HS-5 (cell line): ENCODE measurements at regions not wholly inside any gene's neighbourhood (a gene's known extent, or its start where the extent isn't known, plus 50 kb on each side); places are given as distances from the start of the nearest gene placed in this dataset.

Experiments used
- DNase-seq: peaks from one replicate; pipeline ENCODE4 v3.0.0-alpha.2; 2012; ENCODE audit warnings: low read depth

DNA sequence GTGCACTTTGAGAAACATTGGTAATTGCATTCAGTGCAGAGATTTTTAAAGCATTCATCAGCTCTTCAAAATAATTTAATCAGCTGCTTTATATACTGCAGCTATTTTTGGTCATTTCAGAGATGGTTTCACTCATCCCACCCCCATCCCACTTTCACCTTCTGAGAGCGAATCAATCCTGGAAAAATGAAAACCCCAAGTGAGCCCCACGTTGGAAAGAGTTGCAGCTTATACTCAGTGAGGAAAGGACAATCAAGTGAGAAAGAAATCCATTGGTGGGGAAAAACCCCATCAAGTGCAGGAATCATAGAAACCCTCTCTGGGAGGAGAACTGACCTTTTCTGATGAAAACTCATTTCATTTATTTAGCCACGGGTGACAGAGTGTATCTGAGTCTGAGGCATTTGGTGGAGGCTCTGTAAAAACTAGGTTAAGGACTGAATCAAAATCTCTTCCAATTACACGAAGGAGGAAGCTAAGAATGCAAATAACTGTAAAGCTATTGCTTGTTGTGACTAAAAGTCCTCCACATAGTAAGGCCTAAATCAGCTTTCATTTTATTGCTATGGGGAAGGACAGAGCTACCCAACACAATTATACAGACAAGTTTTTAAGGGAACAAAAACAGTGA is 240.4 kb upstream of the PGRMC2 start:
- DNase-seq = no peak

DNA sequence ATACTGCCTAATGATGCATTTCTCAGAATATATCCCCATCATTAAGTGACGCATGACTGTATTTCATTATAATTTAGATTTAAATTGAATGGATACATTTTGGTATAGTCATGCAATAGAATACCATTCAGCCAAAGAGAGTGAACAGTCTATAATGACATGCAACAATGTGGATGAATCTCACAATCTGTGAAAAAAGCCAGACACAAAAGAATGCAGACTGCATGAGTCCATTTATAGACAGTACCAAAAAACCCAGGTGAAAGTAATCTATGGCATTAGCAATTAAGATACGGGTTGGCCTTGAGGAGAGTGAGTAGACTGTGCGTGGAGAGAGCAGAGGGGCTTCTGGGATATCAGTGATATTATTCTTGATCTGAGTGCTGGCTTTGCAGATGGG is 239.7 kb upstream of the PGRMC2 start:
- DNase-seq = no peak

DNA sequence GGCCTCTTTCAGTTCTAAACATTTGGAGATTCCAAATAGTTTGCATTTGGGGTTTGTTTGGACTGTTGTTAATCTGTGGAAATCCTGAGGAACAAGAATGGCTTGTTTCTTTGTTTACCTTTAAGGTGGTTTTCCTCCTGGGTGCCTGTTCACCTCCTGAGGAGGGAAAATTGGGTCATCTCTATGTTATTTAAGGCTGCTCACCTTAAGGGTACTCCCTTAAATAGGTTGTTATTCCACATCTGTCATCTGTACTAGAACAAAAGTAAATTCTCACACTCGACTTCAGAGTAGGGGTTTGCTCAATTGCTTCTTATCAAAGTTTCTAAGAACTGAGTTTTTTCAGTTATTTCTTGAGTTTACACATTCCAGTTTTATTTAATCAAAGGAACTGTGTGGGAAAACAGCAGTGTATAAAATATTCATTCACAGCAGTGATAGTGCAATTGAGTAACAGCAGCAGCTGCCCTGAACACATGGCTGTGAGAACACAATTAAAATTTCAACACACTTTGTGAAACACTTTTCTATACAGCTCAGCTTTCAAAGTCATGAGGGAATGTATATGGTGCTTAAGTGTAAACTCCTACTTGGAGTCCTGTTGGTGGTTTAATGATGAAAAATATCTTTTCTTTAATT is 238.5 kb upstream of the PGRMC2 start:
- DNase-seq = no peak

DNA sequence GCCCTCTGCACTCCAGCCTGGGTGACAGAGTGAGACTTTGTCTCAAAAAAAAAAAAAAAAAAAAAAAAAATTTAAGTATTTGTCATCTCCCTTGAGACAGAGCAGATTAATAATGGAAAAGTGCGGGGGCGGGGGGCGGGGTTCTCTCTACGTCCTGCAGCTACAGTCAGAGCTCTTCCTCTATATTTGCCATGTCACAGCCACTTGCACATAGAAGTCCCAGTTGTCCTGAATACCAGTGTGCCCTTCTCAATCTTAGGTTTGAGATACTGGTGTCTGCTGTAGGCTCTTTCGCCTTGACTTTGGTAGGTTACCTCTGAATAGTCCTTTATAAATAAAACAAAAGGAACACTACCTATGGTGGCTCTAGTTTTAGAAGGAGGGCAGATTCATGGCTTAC is 237.8 kb upstream of the PGRMC2 start:
- DNase-seq = no peak

DNA sequence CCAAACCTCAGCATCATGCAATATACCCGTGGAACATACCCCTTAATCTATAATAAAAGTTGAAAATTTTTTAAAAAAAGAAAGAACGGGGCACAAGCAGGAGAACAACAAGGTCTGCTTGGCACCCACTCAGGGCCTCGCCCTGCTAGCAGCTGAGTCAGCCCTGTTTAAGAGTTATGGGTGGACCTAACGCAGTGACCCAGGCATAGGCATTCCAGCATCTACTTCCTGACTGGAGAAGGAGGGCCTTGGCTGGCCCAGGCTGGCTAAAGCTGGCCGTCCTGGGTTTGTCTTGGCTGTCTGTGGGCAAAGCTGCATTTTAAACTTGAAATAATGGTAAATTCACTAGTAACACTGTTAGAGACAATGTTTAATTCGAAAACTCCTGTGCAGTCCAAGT is 236.7 kb upstream of the PGRMC2 start:
- DNase-seq = no peak

DNA sequence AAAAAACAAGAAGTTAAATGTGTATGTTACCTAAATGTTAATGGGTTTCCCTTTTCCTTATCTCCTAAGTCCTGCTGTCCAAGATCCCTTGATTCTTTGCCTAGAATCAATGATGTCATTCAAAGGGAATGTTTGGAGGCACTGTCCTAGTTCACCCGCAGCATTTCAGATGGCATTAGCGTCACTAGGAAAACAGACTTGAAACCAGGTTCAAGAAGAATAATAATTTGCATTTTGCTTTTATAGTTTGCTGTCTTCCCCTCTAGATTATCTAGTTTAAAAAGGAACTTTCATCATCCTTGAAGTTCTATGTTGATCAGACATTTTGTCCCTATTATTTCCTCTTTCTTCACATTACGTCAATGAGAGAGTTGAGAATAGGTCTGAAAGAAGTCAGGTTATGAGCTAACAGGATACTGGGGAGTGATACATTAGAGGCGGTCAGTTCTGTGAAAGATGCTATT is 234.1 kb upstream of the PGRMC2 start:
- no peak for DNase-seq

DNA sequence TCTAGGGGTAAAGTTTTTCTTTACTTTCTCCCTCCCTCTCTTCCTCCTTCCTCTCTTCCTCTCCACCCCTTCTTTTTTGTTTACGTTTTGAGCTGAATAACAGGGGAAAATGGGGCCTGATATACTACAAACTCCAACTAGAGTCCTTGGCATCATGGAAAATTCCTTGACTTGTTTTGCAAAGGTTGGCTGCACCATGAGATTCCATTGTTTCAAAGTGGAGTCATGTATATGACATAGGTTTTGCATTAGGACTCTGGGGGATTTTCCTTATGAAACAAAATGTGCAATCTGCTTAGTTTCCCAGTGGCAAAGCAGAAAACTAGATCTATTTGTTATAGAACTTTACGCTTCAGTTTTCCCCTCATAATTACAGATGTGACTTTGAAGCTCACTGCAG is 233.5 kb upstream of the PGRMC2 start:
- DNase-seq = no peak

DNA sequence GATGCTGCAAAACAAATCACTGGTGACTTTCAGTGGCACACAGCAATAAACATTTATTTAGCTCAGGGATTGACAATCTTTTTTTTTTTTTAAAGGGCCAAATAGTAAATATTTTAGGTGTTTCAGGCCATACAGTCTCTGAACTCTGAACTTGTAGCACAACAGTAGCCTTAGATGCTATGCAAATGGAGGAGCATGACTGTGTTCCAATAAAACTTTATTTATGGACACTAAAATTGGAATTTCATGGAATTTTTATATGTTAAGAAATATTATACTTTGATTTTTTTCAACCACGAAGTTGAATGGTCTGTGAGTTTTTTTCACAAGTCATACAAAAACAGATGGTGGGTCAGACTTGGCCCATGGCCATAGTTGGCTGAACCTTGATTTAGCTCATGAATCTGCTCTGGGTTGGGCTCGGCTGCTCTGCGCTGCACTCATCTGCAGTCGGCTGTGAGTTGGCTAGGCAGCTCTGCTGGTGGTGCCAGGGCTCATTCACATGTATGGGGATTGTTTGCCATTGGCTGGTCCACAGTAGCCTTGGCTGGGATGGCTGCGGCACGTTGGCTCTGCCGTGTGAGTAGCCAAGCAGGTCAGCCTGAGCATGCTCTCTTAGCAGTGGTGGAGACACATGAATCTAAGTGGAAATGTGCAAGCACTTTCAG is 231.7 kb upstream of the PGRMC2 start:
- DNase-seq = no peak

DNA sequence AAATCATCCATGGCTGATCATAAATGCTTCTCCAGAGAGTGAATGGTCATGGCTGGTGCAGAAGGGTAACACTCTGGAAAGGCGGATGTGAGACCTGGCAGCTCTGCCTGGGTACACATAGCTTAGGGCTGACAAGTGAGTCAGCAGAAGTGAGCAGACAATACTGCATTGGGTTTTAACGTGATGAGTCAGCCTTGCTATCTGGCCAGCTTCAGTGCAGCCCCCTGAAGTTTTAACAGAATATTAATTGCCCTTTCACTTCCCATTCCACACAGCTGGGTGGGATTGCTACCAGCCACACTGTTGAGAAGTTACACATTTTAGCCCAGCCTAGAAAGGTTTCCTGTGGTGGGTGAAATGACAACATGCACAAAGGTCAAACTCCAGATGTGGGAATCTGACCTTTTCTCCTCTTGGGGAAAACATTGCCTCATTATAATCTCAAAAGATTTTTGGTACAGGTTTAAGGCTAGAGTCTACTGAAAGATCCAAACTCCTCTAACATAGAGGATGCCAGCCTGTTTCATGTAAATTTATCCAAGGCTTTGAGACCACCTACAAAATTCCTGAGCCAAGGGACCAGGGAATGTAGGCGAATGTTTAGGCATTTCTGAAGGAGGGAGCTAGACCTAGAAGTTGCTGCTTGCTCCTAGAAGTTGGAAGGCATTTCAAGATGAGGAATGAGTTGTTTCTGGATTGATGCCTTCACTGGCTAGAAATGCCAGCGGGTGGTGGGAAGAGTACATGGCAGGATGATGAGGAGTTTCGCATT is 230.3 kb upstream of the PGRMC2 start:
- peak; percentile 95 for DNase-seq

DNA sequence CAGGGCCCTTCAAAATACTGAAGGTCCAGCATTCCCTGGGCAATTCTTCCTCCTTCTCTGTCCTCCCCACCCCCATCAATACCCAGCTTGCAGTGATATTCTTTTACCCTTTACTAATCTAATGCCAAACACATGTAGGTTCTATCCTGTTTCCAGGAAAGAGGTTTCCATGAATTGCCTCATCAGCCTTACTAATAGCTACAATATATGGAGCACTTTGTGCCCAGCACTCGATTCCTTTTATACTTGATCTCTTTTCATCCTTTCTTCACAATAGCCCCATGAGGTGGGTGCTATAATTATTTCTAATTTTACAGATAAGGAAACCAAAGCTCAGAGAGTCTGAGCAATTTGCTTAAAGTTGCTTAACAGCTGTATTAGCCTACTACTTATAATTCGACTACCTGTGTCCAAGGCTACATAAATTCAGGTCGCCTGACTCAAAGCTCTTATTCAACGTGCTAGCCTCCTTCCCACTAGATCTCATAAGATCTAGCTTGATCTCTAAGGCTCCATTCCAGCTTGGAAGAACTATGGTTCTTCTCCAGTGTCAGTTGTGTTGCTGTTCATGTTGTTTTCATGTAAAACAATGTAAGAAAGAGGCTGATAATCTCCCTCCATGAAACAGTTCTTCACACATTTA is 229.6 kb upstream of the PGRMC2 start:
- peak; percentile 58 for DNase-seq

DNA sequence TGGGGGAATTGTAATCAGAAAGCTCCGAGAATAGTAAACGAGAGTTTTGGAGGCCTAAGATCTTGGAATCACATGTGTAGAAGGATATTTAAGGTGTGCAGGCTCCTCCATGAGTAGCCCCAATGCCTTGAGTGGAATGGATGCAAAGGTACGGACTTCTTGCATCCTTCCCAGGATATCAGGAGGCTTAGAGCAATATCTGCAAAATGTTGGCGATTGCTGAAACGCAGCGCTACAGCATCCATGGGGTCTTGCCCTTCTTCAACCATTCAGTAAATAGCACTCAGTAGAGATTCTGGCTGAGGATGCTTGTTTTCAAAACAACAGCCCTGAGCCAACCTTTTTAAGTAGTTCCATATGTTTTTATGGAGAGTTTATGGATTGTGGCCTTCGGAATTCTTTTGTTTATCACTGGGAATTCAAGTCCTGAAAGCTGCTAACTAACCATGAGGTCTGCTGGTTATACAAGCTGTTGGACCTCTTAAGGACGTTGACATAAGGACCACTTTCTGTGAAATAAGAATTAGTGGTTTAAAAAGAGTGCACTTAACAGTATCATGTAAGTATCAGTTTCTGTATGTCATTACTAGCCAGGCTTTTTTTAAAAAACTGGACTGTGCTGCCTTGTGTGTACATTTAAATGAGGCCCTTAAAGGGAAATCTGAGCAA is 228.8 kb upstream of the PGRMC2 start:
- DNase-seq = no peak

DNA sequence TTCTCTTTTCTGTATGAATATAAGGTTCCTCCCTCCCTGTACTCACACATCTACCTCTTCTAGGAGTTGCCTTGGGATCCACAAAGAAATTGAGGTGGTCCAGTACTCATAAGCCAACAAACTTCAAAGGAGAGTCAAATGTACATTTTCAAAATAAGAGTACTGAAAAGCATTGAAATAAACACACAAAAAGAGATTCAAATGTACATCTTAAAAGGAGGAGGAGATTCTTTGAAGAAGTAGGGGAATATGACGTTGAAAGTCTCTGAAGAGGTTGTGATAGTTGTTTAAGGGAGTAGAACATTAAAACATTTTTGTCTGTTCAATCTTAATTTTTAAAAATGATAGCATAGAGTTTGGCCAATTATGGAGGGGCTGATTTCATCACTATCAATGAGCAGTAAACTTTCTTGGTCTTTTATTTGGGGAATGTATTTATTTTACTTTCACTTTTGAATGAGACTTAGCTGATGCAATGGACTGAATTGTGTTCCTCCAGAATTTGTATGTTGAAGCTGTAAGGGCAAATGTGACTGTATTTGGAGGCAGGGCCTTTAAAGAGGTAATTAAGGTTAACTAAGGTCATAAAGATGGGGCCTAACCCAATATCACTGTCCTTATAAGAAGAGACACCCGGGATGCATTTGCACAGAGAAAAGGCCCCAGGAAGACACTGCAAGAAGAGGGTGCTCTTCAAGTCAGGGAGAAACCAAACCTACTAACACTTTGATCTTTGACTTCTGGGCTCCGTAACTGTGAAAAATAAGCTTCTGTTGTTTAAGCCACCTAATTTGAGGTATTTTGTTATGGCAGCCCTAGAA is 226.3 kb upstream of the PGRMC2 start:
- no peak for DNase-seq

DNA sequence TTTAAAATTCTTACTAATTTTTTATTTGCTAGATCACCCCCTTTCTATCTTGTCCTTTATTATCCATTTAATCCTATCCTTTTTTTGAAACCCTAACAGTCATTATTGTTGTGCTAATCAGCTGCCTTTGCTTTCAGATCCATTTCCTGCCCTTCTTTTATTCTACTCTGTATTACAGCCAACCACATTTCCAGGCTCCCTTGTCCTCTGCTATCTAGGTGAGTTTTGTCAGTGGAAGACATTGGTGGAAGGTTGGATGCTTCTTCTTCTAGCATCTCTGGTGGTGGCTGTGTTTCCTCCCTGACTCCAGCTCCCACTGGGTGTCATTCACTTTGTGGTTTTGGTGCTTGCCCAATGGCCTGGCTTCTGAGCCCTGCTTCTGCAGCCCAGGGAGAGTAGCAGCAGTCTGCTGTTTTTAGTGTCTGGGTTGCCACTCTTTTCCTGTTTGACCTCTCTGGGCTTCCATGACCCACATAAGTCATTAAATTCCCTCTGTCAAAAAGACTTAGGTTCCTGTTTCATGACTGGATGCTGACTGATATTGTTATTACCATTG is 225.2 kb upstream of the PGRMC2 start:
- DNase-seq = no peak

DNA sequence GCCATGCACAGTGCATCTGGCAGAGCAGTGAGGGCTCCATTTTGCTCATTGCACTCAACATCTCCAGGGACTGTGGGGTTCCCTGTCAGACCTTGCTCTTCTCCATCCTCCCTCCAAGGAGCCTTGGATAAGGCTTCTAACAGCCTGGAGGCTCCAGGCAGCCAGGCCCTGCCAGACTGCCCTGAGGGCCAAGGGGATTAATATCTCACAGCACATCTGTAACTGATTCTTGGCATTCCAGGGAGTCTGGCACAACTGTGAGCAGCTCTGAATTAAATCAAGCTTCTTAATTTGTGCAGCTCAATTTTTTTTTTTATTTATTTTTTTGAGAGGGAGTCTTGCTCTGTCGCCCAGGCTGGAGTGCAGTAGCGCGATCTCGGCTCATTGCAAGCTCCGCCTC is 224.5 kb upstream of the PGRMC2 start:
- no peak for DNase-seq

DNA sequence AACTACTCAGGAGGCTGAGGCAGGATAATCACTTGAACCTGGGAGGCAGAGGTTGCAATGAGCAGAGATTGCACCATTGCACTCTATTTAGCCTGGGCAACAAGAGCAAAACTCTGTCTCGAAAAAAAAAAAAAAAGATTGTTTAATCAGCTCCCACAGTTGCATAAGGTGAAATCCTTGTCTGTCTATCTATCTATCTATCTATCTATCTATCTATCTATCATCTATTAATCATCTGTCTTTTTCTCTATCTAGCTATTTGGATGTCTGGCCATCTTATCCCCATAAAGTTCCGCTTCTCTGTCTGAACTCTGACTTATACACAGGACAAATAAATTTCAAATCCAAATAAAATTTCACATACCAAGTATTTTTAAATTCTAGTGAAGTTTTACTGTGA is 223.2 kb upstream of the PGRMC2 start:
- DNase-seq = no peak

DNA sequence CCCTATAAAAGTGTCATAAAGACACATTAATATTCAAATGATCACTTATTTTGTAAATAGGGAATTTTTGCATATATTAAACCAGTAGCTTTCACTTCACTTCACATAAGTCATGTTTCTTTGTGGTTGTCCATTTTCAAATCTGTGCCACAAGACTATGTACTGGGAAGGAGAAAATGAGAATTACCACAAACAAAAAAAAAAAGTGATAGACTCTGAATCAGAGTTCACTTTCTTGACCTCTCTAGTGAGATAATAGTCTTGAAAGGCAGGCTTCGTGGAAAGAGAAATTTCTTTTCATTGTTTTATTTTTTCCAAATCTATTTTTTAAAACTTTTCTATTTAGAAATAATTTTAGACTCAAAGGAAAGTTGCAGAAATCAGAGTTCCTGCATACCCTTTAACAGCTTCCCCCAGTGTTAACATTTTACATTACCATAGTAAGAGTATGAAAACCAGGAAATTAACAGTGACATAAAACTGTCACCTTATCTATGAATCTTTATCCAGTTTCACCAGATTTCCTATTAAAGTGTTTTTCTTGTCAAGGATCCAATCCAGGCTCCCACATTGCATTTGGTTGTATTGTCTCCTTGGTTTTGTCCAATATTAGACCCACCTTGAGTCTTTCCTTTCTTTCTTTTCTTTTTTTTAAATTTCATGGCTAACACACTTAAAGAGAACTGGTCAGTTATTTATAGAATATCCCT is 215.4 kb upstream of the PGRMC2 start:
- DNase-seq = no peak

DNA sequence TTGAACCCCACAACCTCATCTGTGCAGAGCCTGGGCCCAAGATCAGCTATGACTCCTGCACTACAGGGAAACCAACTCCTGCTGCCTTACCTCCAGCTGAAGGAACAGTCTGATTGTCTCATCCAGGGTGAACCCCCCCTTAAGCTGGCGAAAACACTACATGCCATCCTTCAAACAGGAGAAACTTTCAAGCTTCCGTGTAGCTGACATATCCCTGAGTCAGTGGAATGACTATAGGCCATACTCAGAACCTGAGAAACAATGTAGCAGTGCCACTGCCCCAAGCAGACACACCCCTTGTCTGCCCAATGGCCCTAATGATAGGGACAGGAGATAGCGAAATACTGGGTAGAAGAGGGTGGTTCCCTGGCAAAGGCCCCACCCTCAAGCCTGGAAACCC is 213.6 kb upstream of the PGRMC2 start:
- DNase-seq = no peak

DNA sequence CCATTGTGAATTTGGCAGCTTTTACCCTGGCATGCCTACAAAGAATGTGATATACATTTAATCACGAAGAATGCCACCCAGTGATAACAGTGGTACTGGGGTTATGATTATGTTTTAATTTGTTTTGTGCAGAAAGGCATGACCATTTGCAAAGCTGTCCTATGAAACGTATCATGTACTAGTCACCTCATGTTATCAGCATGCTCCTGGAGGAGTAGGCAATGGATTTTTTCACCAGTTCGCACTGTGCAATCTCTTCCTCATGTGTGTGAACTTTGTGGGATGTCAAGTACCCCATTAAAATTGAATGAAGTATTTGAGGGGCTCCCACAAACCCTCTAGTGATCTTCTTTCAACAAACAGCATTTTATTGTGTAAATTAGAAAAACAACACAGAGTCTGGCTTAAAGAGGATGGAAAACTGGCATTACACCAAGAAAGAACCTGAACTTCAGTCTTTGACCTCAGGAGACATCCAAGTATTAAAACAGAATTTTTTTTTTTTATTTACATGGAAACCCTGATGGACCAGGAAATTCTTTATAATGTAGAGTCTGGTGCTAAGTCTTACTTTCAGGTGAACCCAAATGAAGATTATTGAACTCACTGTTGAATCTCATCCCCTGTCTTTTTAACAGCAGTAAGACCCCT is 200.6 kb upstream of the PGRMC2 start:
- DNase-seq = no peak

DNA sequence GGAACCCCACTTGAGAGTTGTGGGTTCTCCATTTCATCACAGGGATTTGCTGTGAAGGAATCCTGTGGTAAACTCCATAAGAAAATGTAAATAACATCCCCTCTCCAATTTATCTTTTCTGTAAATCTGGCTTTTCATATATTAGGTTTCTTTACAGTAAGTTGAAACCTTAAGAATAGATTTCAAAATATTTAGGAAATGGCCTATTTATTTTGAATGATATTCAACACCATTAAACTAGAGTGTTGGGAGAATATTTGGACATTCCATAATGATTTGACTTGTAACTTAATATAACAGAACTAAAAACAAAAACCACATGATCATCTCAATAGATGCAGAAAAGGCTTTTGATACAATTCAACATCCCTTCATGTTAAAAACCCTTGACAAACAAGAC is 197.3 kb upstream of the PGRMC2 start:
- DNase-seq = no peak
